Liver (tissue), 3 donors: ENCODE measurements at regions not wholly inside any gene's neighbourhood (a gene's known extent, or its start where the extent isn't known, plus 50 kb on each side); places are given as distances from the start of the nearest gene placed in this dataset.

Source experiments
- ATF3 ChIP-seq: IDR thresholded peaks from 2 replicates; pipeline ENCODE4 v1.6.1; 2016; ENCODE audit warnings: antibody characterized with exemption
- CTCF ChIP-seq: fragments of 150-350 bp; IDR thresholded peaks from 2 replicates; pipeline ENCODE4 v1.5.1; 2017; ENCODE audit warnings: improper control_type of control experiment, low read depth, low read length; ENCODE audit not compliant: missing input control
- MAX ChIP-seq: IDR thresholded peaks from 2 replicates; pipeline ENCODE4 v1.6.1; 2016; ENCODE audit warnings: antibody characterized with exemption
- TAF1 ChIP-seq: conservative IDR thresholded peaks from 2 replicates; pipeline ENCODE4 v1.6.1; 2016; ENCODE audit warnings: antibody characterized with exemption, mild to moderate bottlenecking
- ZBTB33 ChIP-seq: IDR thresholded peaks from 2 replicates; pipeline ENCODE4 v1.6.1; 2016; ENCODE audit warnings: antibody characterized with exemption
- donor health status: healthy.
- donor health status: healthy.

- no peak for TF ChIP-seq CTCF
- TF ChIP-seq ATF3: no peak
- TF ChIP-seq ZBTB33: no peak
- TF ChIP-seq TAF1: no peak
- TF ChIP-seq MAX: no peak
These were observed 157.1 kb downstream of the GPAM start for GRCh38 chr10:112026438-112026837.
